ENCODE measurements at regions not wholly inside any gene's neighbourhood (a gene's known extent, or its start where the extent isn't known, plus 50 kb on each side); places are given as distances from the start of the nearest gene placed in this dataset.

DNA sequence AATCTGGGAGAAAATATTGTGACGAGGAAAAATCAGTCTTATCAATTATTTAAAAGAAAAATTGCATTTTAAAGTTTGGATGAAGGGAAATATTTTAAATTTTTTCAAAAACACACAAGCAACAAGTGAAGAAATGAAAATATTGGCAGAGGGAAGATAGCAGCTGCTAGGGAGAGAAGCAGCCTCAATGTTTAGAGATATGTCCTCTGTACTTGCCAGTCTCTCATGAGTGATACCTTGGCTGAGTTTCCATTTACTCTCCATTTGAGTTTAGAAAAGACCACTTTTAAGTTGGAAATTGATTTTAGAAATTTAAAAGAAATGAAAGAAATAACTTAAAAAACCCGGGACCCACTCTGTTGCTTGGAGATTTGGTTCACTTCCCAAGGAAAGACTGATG lies 88.6 kb upstream of the DBX1 start:
- ChIA-PET CTCF (no interaction called here), POLR2A (no interaction called here)
- DNase-seq (ENCODE audit: extremely low spot score): no peak
- TF ChIP-seq ELF4 (IDR thresholded peaks at IDR 0.05) (no peak), PKNOX1 (IDR thresholded peaks at IDR 0.05) (no peak), L3MBTL2 (conservative IDR thresholded peaks at IDR 0.05) (no peak), ZNF384 (IDR thresholded peaks at IDR 0.05) (no peak), NFRKB (IDR thresholded peaks at IDR 0.05) (no peak), FOXA1 (IDR thresholded peaks at IDR 0.05) (no peak)

GRCh38 chr11:20248121-20248772 lies 88.0 kb upstream of the DBX1 start:
- no peak for TF ChIP-seq PKNOX1 (IDR thresholded peaks at IDR 0.05)
- TF ChIP-seq TARDBP (IDR thresholded peaks at IDR 0.05): no peak
- no peak for TF ChIP-seq L3MBTL2 (conservative IDR thresholded peaks at IDR 0.05)
- TF ChIP-seq SP1 (IDR thresholded peaks at IDR 0.05): no peak
- no peak for TF ChIP-seq BHLHE40 (IDR thresholded peaks at IDR 0.05; ENCODE audit: borderline replicate concordance)
- no peak for TF ChIP-seq NFRKB (IDR thresholded peaks at IDR 0.05)
- TF ChIP-seq HDGF (IDR thresholded peaks at IDR 0.05; ENCODE audit: borderline replicate concordance): no peak
- no peak for TF ChIP-seq ARNT (IDR thresholded peaks at IDR 0.05)
- no peak for TF ChIP-seq SUZ12 (IDR thresholded peaks at IDR 0.05)
- TF ChIP-seq CTBP1 (IDR thresholded peaks at IDR 0.05; ENCODE audit: borderline replicate concordance): no peak
- no peak for TF ChIP-seq ELF4 (IDR thresholded peaks at IDR 0.05)
- no peak for TF ChIP-seq FOXA1 (IDR thresholded peaks at IDR 0.05)
- no peak for TF ChIP-seq LEF1 (IDR thresholded peaks at IDR 0.05; ENCODE audit: borderline replicate concordance)
- POLR2A ChIA-PET: no interaction called here
- CTCF ChIA-PET: no interaction called here
- DNase-seq (ENCODE audit: extremely low spot score): no peak

DNA sequence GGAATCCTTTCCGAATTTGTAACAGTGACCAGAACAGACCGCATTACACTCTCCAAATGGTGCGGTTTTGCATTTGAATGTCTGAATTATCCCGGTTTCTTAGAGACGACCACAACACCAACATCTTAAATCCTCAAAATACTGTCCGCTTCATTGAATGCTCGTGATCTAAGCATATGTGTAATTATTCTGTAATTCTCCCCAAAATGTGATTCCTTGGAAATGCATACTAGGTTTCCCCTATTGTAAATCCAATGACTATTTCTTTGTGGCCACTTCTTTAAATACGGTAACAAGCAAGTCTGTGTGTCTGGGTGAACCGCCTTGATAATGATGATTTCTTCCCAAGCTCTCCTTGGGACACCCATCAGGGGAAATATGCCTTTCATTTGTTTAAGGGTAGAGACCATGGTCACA lies 87.3 kb upstream of the DBX1 start:
- ChIA-PET CTCF (no interaction called here), POLR2A (no interaction called here)
- no peak for TF ChIP-seq L3MBTL2 (conservative IDR thresholded peaks at IDR 0.05)
- no peak for TF ChIP-seq LEF1 (IDR thresholded peaks at IDR 0.05; ENCODE audit: borderline replicate concordance)
- no peak for TF ChIP-seq CTBP1 (IDR thresholded peaks at IDR 0.05; ENCODE audit: borderline replicate concordance)
- TF ChIP-seq FOXM1 (IDR thresholded peaks at IDR 0.05; ENCODE audit: borderline replicate concordance): no peak
- TF ChIP-seq TARDBP (IDR thresholded peaks at IDR 0.05): no peak
- no peak for TF ChIP-seq HDGF (IDR thresholded peaks at IDR 0.05; ENCODE audit: borderline replicate concordance)
- no peak for TF ChIP-seq ARNT (IDR thresholded peaks at IDR 0.05)
- no peak for TF ChIP-seq PKNOX1 (IDR thresholded peaks at IDR 0.05)
- DNase-seq (ENCODE audit: extremely low spot score): no peak

DNA sequence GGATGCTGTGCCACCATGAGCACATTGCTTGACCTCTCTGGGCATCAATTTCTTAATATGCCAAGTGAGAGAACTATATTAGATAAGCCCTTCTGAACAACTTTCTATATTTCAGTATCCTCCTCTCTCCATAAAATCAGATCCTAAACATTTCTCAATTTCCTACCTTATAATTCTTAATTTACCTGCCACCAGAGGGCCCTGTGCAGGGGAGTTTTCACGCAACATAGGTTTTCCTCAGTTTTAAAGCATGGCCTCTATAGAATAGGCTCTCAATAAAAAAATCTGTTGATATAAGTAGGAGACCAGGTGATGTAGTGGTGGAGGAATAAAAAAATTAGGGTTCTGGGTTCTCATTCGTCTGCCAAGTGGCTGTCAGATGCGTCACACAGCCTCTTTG lies 83.7 kb upstream of the DBX1 start:
- POLR2A ChIA-PET: no interaction called here
- CTCF ChIA-PET: no interaction called here
- DNase-seq (ENCODE audit: extremely low spot score): no peak
- no peak for TF ChIP-seq TARDBP (IDR thresholded peaks at IDR 0.05)
- no peak for TF ChIP-seq ELF4 (IDR thresholded peaks at IDR 0.05)
- TF ChIP-seq FOXM1 (IDR thresholded peaks at IDR 0.05; ENCODE audit: borderline replicate concordance): no peak
- TF ChIP-seq ZNF384 (IDR thresholded peaks at IDR 0.05): no peak
- no peak for TF ChIP-seq SP1 (IDR thresholded peaks at IDR 0.05)

GRCh38 chr11:20238712-20239111 lies 78.4 kb upstream of the DBX1 start:
- DNase-seq (ENCODE audit: extremely low spot score): no peak
- TF ChIP-seq FOXA1 (IDR thresholded peaks at IDR 0.05) (no peak), SUZ12 (IDR thresholded peaks at IDR 0.05) (no peak), PKNOX1 (IDR thresholded peaks at IDR 0.05) (no peak), ZNF384 (IDR thresholded peaks at IDR 0.05) (no peak), SP1 (IDR thresholded peaks at IDR 0.05) (no peak), TARDBP (IDR thresholded peaks at IDR 0.05) (no peak), FOXM1 (IDR thresholded peaks at IDR 0.05; ENCODE audit: borderline replicate concordance) (no peak), ELF4 (IDR thresholded peaks at IDR 0.05) (no peak), CTBP1 (IDR thresholded peaks at IDR 0.05; ENCODE audit: borderline replicate concordance) (no peak), FOXK2 (IDR thresholded peaks at IDR 0.05) (no peak), ARNT (IDR thresholded peaks at IDR 0.05) (no peak), L3MBTL2 (conservative IDR thresholded peaks at IDR 0.05) (no peak), HDGF (IDR thresholded peaks at IDR 0.05; ENCODE audit: borderline replicate concordance) (no peak)
- CTCF ChIA-PET: no interaction called here
- POLR2A ChIA-PET: no interaction called here

DNA sequence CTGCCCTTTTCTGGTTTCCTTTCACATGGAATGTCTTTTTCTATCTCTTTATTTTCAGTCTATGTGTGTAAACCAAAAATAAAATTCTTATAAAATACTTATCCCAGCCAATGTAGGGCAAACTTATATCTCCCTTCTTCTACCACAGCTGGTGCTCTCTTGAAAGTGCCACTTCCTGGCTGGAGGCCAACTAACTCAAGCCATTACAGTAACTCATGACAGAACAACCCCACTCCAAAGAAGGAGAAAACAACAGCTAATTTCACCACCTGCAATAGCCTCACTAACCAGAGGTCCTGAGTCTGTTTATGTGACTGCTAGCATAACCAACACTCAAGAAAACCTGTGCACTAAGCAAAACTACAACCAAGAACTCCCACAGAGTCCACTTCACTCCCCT lies 74.9 kb upstream of the DBX1 start:
- CTCF ChIA-PET: interaction anchor here (0.7 kb wide), 1 partner anchor 13 kb away, joined by 4 read pairs; no protein-coding TSS in a partner anchor
- no peak for DNase-seq (ENCODE audit: extremely low spot score)
- POLR2A ChIA-PET: no interaction called here
- no peak for TF ChIP-seq FOXM1 (IDR thresholded peaks at IDR 0.05; ENCODE audit: borderline replicate concordance)
- TF ChIP-seq PKNOX1 (IDR thresholded peaks at IDR 0.05): no peak
- no peak for TF ChIP-seq BHLHE40 (IDR thresholded peaks at IDR 0.05; ENCODE audit: borderline replicate concordance)
- TF ChIP-seq SUZ12 (IDR thresholded peaks at IDR 0.05): no peak
- TF ChIP-seq CTBP1 (IDR thresholded peaks at IDR 0.05; ENCODE audit: borderline replicate concordance): no peak
- no peak for TF ChIP-seq L3MBTL2 (conservative IDR thresholded peaks at IDR 0.05)
- no peak for TF ChIP-seq FOXK2 (IDR thresholded peaks at IDR 0.05)
- no peak for TF ChIP-seq HDGF (IDR thresholded peaks at IDR 0.05; ENCODE audit: borderline replicate concordance)
- no peak for TF ChIP-seq ZNF384 (IDR thresholded peaks at IDR 0.05)
- no peak for TF ChIP-seq NFRKB (IDR thresholded peaks at IDR 0.05)
- no peak for TF ChIP-seq FOXA1 (IDR thresholded peaks at IDR 0.05)
- no peak for TF ChIP-seq LEF1 (IDR thresholded peaks at IDR 0.05; ENCODE audit: borderline replicate concordance)
- no peak for TF ChIP-seq ELF4 (IDR thresholded peaks at IDR 0.05)
- TF ChIP-seq SP1 (IDR thresholded peaks at IDR 0.05): no peak
- TF ChIP-seq ARNT (IDR thresholded peaks at IDR 0.05): no peak

Measured in HEK293T (cell line).